HG02623 (cell line): ENCODE measurements at regions not wholly inside any gene's neighbourhood (a gene's known extent, or its start where the extent isn't known, plus 50 kb on each side); places are given as distances from the start of the nearest gene placed in this dataset.

Experiments used
- ATAC-seq: cut with Tn5 transposase; IDR thresholded peaks from one replicate; pipeline ENCODE4 v1.9.1; 2021; ENCODE audit warnings: moderate library complexity; ENCODE audit not compliant: unreplicated experiment

- ATAC-seq = no peak
These were observed 463.6 kb upstream of the REG3G start for GRCh38 chr2:78561876-78562275.

GRCh38 chr2:78564666-78565065 lies 460.8 kb upstream of the REG3G start:
- ATAC-seq = no peak

GRCh38 chr2:78568782-78569373 lies 456.6 kb upstream of the REG3G start:
- ATAC-seq = no peak

GRCh38 chr2:78576409-78576808 lies 449.1 kb upstream of the REG3G start:
- no peak for ATAC-seq

DNA sequence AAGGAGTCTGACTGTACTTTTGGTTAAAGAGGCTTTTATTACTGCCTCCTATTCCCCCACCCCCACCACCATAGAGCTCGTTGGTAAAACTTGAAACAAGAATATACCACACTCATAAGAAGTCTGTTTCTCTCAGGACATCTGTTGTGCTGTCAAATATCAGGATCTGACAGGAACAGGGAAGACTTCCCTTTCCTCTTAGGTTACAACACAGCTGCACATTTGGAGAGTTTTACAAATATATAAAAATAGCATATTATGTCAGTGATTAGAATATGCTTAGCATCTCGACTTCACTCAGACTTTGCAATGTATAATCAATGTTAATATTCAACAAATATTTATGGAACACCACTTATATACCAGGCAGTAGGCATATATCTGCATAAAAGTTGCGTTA lies 439.6 kb upstream of the REG3G start:
- ATAC-seq = no peak

- no peak for ATAC-seq
These were observed 439.2 kb upstream of the REG3G start for GRCh38 chr2:78586316-78586715.

DNA sequence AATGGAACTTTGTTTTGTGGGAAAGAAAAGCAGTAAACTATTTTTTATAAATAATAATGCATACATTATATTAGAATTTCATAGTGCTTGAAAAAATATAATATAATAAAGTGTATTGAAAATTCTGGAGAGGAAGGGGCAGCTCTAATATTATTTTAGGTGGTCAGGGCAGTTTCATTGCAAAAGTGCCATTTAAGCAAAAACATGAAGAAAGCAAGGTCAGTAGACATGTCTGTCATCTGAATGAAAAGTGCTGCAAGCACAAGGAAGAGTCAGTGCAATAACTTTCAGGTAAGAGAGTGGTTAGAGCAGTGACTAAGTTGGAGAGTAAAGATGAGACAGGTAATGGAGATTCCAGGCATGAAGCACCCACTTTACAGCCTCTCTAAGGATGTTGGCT lies 435.6 kb upstream of the REG3G start:
- no peak for ATAC-seq

DNA sequence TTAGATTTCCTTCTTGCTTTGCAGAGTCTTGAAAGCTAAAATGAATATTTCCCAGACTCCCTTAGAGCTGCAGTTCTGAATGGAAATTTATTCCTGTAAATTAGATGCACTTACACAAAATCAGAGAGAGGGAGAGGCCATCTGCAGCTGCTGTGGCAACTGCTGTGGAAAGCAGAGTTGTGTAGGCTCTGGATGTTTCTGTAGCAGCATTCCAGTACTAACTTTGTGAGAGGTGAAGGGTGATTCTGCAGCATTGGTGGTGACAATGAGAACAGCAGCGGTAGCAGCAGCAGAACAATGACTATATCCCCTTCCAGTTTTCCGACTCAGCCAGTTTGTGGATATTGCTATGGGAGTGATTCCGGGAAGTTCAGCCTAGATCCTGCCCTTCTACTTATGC lies 433.0 kb upstream of the REG3G start:
- no peak for ATAC-seq

DNA sequence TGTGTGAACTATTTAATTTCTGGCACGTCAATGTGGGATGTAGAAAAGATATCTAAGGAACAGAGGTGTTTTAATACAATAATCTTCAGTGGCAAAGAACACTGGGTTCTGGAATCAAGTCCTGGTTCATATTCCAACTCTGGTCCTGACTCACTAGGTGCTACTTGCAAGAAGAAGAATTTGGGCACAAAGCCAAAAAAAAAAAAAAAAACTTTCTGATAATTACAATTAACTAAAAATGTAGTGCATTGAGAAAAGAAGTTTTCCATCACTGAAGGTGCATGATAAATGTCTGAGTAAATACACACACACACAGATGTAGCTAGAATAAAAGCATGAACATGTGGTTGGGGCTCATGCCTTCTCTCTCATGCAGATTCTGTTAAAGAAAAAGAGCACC lies 424.4 kb upstream of the REG3G start:
- ATAC-seq = no peak

- no peak for ATAC-seq
These were observed 422.6 kb upstream of the REG3G start for GRCh38 chr2:78602862-78603261.

- no peak for ATAC-seq
These were observed 418.6 kb upstream of the REG3G start for GRCh38 chr2:78606895-78607294.

GRCh38 chr2:78614726-78615125 lies 410.8 kb upstream of the REG3G start:
- no peak for ATAC-seq

DNA sequence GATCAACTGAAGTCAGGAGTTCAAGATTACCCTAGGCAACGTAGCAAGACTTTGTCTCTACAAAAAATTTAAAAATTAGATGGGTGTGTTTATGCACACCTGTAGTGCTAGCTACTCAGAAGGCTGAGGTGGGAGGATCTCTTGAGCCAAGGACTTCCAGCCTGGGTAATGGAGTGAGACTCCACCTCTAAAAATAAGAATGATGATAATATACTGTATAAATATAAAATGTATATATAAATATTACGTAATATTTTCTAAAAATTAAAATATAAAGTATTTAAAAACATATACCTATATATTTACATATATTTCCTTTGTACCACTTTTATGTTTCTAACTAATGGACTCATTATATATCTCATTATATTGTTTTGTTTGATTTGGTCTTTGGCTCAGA lies 409.5 kb upstream of the REG3G start:
- no peak for ATAC-seq

GRCh38 chr2:78634425-78634824 lies 391.1 kb upstream of the REG3G start:
- ATAC-seq = no peak

GRCh38 chr2:78644854-78645253 lies 380.6 kb upstream of the REG3G start:
- ATAC-seq = no peak

GRCh38 chr2:78646533-78647364 lies 378.8 kb upstream of the REG3G start:
- ATAC-seq = no peak

DNA sequence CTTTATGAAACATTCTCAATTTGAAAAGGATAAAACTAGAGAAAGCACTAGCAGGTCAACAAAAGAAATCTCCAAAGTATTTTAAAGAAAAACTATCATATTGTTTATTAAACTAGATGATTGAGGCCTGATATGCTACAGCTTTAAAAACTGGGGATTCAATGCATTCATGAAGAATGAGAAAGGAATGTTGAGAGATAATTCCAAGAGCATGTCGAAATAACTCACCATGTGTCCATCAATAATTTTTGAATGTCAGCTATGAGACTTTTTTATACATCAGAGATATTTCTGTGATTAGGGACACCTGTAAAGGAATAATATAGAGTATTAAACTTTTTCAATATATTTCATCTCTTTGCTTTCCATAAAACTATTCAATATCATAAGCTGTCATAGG lies 376.9 kb upstream of the REG3G start:
- no peak for ATAC-seq

- no peak for ATAC-seq
These were observed 370.6 kb upstream of the REG3G start for GRCh38 chr2:78654941-78655340.

- ATAC-seq = no peak
These were observed 348.4 kb upstream of the REG3G start for GRCh38 chr2:78676921-78677696.

DNA sequence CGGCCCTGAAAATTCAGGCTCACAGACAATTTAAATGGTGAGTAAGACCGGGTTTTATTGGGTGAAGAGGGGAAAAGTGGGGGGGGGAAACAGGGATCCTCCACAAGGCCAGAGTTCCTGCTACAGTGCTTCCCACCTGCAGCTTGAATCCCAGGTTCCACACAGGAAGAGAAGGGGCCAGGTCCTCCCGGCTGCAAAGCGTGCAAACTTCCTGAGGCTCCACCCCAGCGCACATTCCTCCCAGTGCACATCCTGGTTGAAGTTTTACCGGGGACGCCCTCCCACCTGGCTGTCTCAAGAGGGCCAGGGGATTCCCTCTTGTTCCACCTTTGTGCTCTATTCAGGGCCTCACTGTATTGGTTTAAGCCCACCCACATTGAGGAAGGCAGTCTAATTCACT lies 347.7 kb upstream of the REG3G start:
- no peak for ATAC-seq

GRCh38 chr2:78681386-78681785 lies 344.1 kb upstream of the REG3G start:
- no peak for ATAC-seq

- no peak for ATAC-seq
These were observed 342.7 kb upstream of the REG3G start for GRCh38 chr2:78682781-78683180.
